Esophagus muscularis mucosa (tissue), 4 donors: ENCODE measurements at regions not wholly inside any gene's neighbourhood (a gene's known extent, or its start where the extent isn't known, plus 50 kb on each side); places are given as distances from the start of the nearest gene placed in this dataset.

Experiments
- DNase-seq: peaks from one replicate; pipeline ENCODE4 v3.0.0-alpha.2; 2017; ENCODE audit errors: extremely low spot score
- H3K27ac ChIP-seq, 4 donors: fragments of 200-600 bp; sonication (generic); replicated peaks in 1 of 4; 1 replicate in 3 of 4; 2 replicates in 1 of 4; pipeline ENCODE4 v1.5.1; 2016 to 2019; ENCODE audit warnings: mild to moderate bottlenecking in 1 of 4
- H3K27me3 ChIP-seq, 4 donors: fragments of 200-600 bp; sonication (generic); one replicate each; pipeline versions ENCODE4 v1.5.1 to v1.6.0; 2016 to 2019
- H3K36me3 ChIP-seq, 4 donors: fragments of 200-600 bp; sonication (generic); one replicate each; pipeline ENCODE4 v1.5.1; 2016 to 2019
- H3K4me1 ChIP-seq, 4 donors: fragments of 200-600 bp; sonication (generic); one replicate each; pipeline ENCODE4 v1.5.1; 2016 to 2019
- H3K4me3 ChIP-seq, 4 donors: fragments of 200-600 bp; sonication (generic); 1 replicate in 2 of 4; 2 replicates in 2 of 4; pipeline ENCODE4 v1.5.1; 2016 to 2019; ENCODE audit warnings: mild to moderate bottlenecking in 4 of 4, moderate library complexity in 1 of 4
- H3K9me3 ChIP-seq, 4 donors: fragments of 200-600 bp; sonication (generic); 1 replicate in 3 of 4; 2 replicates in 1 of 4; pipeline ENCODE4 v1.5.1; 2016 to 2019
- CTCF ChIP-seq, 3 experiments: fragments of 200-600 bp in 2 of 3; fragments of 450-650 bp in 1 of 3; sonication (generic) in 2 of 3; IDR thresholded peaks; one replicate each; pipeline ENCODE4 v1.5.1; 2017 to 2019; ENCODE audit warnings: antibody characterized with exemption in 3 of 3, mild to moderate bottlenecking in 2 of 3, moderate library complexity in 1 of 3
- EP300 ChIP-seq: sonication (generic); formaldehyde crosslinking; IDR thresholded peaks from one replicate; pipeline ENCODE4 v1.6.1; 2017; ENCODE audit warnings: antibody characterized with exemption
- POLR2A ChIP-seq: fragments of 450-650 bp; IDR thresholded peaks from one replicate; pipeline ENCODE4 v1.6.1; 2017; ENCODE audit warnings: antibody characterized with exemption, moderate library complexity, mild to moderate bottlenecking, low read depth
- POLR2AphosphoS5 ChIP-seq, 2 donors: sonication (generic); formaldehyde crosslinking; IDR thresholded peaks; one replicate each; pipeline ENCODE4 v1.6.1; 2017; ENCODE audit warnings: antibody characterized with exemption in 2 of 2
- WGBS: methylation state at CpG from one replicate; pipeline ENCODE4 v1.1.5; 2018; 5-methylcytosine and 5-hydroxymethylcytosine counted together
- intact Hi-C: fragments of 100-400 bp; cut with DNase I; formaldehyde crosslinking; loops from one replicate; pipeline ENCODE4 v1.15.1; 2023

- Histone ChIP-seq H3K27ac (no peak overlapping the region), H3K27me3 (no peaks in the 10 kb centered on the region), H3K9me3 (peaks cover 0 to 5% (median 0%) of the 10 kb centered on the region in 4 donors), H3K4me3 (no peak overlapping the region), H3K36me3 (no peaks in the 10 kb centered on the region), H3K4me1 (no peaks in the 10 kb centered on the region)
- TF ChIP-seq POLR2A (no peak), POLR2AphosphoS5 (IDR thresholded peaks at IDR 0.05) (no peak), EP300 (no peak), CTCF (IDR thresholded peaks at IDR 0.05) (no peak)
- intact Hi-C loops, result no loop called here
- WGBS, result 76% methylated on average over 1 of the region's 1 CpG
- DNase-seq, result no peak
These were observed 389.2 kb upstream of the NUDT12 start for GRCh38 chr5:103951776-103952175.

- Histone ChIP-seq H3K27ac (no peak overlapping the region), H3K27me3 (no peaks in the 10 kb centered on the region), H3K4me1 (no peaks in the 10 kb centered on the region), H3K4me3 (no peak overlapping the region), H3K36me3 (no peaks in the 10 kb centered on the region), H3K9me3 (no peaks in the 10 kb centered on the region)
- no peak for DNase-seq
- WGBS, result 59% methylated on average over 7 of the region's 7 CpGs
- TF ChIP-seq CTCF (IDR thresholded peaks at IDR 0.05) (no peak), POLR2AphosphoS5 (IDR thresholded peaks at IDR 0.05) (no peak), EP300 (no peak), POLR2A (no peak)
- intact Hi-C loops, result no loop called here
These were observed 380.6 kb upstream of the NUDT12 start for GRCh38 chr5:103943230-103943629.

DNA sequence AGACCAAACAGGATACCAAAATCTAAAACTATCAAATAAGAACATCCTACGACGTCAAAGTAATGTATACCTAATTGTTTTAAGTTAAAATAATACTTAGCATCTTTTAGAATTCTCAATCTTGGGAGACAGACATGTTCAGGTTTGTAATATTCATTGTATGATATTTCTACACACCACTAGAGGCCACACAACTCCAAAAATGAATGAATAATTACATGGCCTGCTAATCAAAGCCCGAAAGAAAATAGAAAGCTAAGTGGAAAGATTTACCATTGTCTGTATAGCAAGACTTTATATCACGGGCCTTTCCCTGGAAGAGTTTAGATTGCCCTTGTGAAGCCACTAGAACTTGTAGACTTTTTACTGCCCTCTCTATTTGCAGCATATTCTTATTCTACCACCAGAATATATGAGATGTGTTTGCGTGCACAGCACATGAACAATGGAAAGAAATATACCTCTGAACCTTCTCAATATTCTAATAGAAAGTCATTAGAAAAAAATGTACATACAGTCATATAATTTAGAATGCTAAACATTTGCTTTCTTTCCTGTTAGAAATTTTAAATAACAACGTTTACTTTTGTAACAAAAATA is 380.1 kb upstream of the NUDT12 start:
- 72% methylated on average over 6 of the region's 6 CpGs for WGBS
- Histone ChIP-seq H3K9me3 (no peaks in the 10 kb centered on the region), H3K4me3 (no peak overlapping the region), H3K36me3 (no peaks in the 10 kb centered on the region), H3K27me3 (no peaks in the 10 kb centered on the region), H3K4me1 (no peaks in the 10 kb centered on the region), H3K27ac (no peak overlapping the region)
- DNase-seq, result no peak
- intact Hi-C loops, result no loop called here
- TF ChIP-seq CTCF (IDR thresholded peaks at IDR 0.05) (no peak), EP300 (no peak), POLR2A (no peak), POLR2AphosphoS5 (IDR thresholded peaks at IDR 0.05) (no peak)

DNA sequence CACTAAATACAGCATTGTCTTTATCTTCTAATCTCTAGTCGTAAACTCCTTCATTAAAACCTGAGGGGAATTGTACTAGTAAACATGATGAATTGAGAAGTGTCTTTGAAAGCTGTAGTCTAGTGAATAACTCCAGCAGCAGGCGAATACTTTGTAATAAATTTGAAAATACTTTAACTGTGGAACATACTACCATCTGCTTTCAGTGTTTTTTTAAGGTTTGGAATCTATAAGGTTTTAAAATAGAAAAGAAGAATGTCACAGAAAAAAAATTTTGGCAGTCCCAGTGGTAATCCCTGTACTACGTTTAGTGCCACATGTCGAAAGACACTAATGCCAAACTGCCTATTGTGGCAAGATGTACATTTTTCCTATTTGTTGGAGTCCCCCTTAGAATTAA is 379.0 kb upstream of the NUDT12 start:
- Histone ChIP-seq H3K36me3 (no peaks in the 10 kb centered on the region), H3K4me3 (no peak overlapping the region), H3K4me1 (no peaks in the 10 kb centered on the region), H3K27ac (no peak overlapping the region), H3K9me3 (no peaks in the 10 kb centered on the region), H3K27me3 (no peaks in the 10 kb centered on the region)
- no peak for TF ChIP-seq EP300
- TF ChIP-seq CTCF (IDR thresholded peaks at IDR 0.05), result no peak
- WGBS, result 73% methylated on average over 4 of the region's 4 CpGs
- intact Hi-C loops, result no loop called here
- no peak for DNase-seq

DNA sequence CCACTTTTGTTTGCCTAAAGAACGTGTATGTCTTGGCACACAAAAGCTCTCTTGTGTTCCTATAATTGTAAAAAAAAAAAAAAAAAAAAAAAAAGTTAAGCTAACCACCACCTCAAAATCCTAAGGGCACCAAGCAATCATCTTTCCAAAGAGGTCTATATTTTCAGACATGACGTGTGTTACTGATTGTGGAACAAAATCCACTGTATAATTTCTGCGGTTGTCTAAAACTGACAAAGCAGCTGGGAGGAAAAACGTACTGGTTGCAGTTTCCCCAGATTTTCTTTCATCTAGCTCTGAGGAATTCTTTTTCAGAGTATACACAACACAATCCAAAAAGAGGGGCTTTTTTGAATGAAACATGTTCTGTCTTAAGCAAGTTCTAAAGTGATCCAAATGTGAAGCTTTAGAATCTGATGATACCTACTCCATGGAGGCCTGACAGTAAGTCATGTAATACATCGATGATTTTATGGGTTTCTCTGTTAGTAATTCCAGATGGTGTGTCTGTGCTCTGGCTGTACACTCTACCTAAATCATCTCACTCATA is 375.6 kb upstream of the NUDT12 start:
- Histone ChIP-seq H3K4me3 (no peak overlapping the region), H3K27me3 (no peaks in the 10 kb centered on the region), H3K4me1 (no peaks in the 10 kb centered on the region), H3K36me3 (no peaks in the 10 kb centered on the region), H3K9me3 (no peaks in the 10 kb centered on the region), H3K27ac (no peak overlapping the region)
- TF ChIP-seq EP300 (no peak), CTCF (IDR thresholded peaks at IDR 0.05) (no peak)
- no peak for DNase-seq
- intact Hi-C loops, result no loop called here
- WGBS, result 59% methylated on average over 5 of the region's 5 CpGs
